K562 (cell line): ENCODE measurements at regions not wholly inside any gene's neighbourhood (a gene's known extent, or its start where the extent isn't known, plus 50 kb on each side); places are given as distances from the start of the nearest gene placed in this dataset.

Experiments used
- ATAC-seq: fragments of 200-7000 bp; cut with Tn5 transposase; 3 replicates; pipeline ENCODE4 v1.9.1; 2020; ENCODE audit warnings: moderate library complexity
- BruUV-seq: library from RNA; stranded (reverse); fragments of 400-500 nt; replicated peaks from 2 replicates; lab custom pipeline; 2021; lab: Mats Ljungman, UMichigan
- CTCF ChIA-PET: fragments of 300-600 bp; formaldehyde crosslinking; extraction: SDS; loops from one replicate; lab custom pipeline; 2021; ENCODE audit warnings: low intra/inter-chr PET ratio; lab: Yijun Ruan, JAX
- POLR2A ChIA-PET: fragments of 300-600, 350-650 bp; sonication (Branson Sonifier 250); formaldehyde crosslinking; extraction: SDS; loops from one replicate; lab custom pipeline; 2021; ENCODE audit warnings: antibody characterized with exemption, inconsistent platforms; lab: Yijun Ruan, JAX
- DNase-seq, 4 experiments: peaks; one replicate each; pipeline versions ENCODE4 v3.0.0 to v3.0.0-alpha.2; 2011 to 2018; ENCODE audit warnings: low spot score in 3 of 4, mixed read lengths in 3 of 4; ENCODE audit errors: extremely low read depth in 1 of 4
- FAIRE-seq: peaks from 2 replicates; lab custom pipeline; 2011; peaks lifted over from hg19 to GRCh38; lab: Jason Lieb, UNC
- H2AFZ ChIP-seq: 2 replicates; pipeline ENCODE4 v1.6.0; 2011; ENCODE audit warnings: low read depth, low read length, control low read depth, inconsistent platforms
- H3K27ac ChIP-seq: fragments of 200-600 bp; 3 replicates; pipeline ENCODE4 v1.8.0; 2011; ENCODE audit warnings: low read depth, mild to moderate bottlenecking, control low read depth, inconsistent platforms, low read length, moderate library complexity, mixed read lengths; ENCODE audit errors: extremely low read depth
- H3K27me3 ChIP-seq, 2 experiments: fragments of 300-600 bp in 1 of 2; 2 replicates in 1 of 2; 3 replicates in 1 of 2; pipeline versions ENCODE4 v1.6.0 to v1.8.0; 2011; ENCODE audit warnings: inconsistent platforms in 2 of 2, low read length in 2 of 2, mild to moderate bottlenecking in 1 of 2, mixed read lengths in 1 of 2, moderate library complexity in 1 of 2; ENCODE audit not compliant: control insufficient read depth in 2 of 2, insufficient read depth in 2 of 2
- H3K36me3 ChIP-seq: fragments of 300-600 bp; 3 replicates; pipeline ENCODE4 v1.8.0; 2011; ENCODE audit warnings: mild to moderate bottlenecking, low read length, inconsistent platforms; ENCODE audit not compliant: control insufficient read depth, insufficient read depth
- H3K4me1 ChIP-seq, 2 experiments: fragments of 200-600 bp in 1 of 2; replicated peaks in 1 of 2; 2 replicates in 1 of 2; 3 replicates in 1 of 2; pipeline versions ENCODE4 v1.5.1 to v1.8.0; 2011; ENCODE audit warnings: inconsistent platforms in 2 of 2, low read length in 2 of 2, mild to moderate bottlenecking in 1 of 2, mixed read lengths in 1 of 2, moderate library complexity in 1 of 2; ENCODE audit not compliant: control insufficient read depth in 2 of 2, insufficient read depth in 2 of 2
- H3K4me2 ChIP-seq: 2 replicates; pipeline ENCODE4 v1.6.1; 2011; ENCODE audit warnings: low read length, control low read depth, inconsistent platforms, mixed read lengths; ENCODE audit not compliant: insufficient read depth
- H3K4me3 ChIP-seq: fragments of 200-600 bp; sonication (generic), shearing (Covaris generic); 2 replicates; pipeline ENCODE4 v1.5.1; 2016; ENCODE audit warnings: control low read depth, inconsistent platforms
- H3K79me2 ChIP-seq: fragments of 200-600 bp; 3 replicates; pipeline ENCODE4 v1.8.0; 2011; ENCODE audit warnings: low read length, inconsistent platforms; ENCODE audit not compliant: control insufficient read depth, insufficient read depth
- H3K9ac ChIP-seq, 2 experiments: 2 replicates each; pipeline versions ENCODE4 v1.6.0 to v1.6.1; 2011; ENCODE audit warnings: low read depth in 2 of 2, low read length in 2 of 2, control low read depth in 1 of 2, inconsistent platforms in 1 of 2, mild to moderate bottlenecking in 1 of 2, mixed read lengths in 1 of 2; ENCODE audit not compliant: insufficient read depth in 1 of 2
- H3K9me1 ChIP-seq: one replicate; pipeline ENCODE4 v1.6.0; 2011; ENCODE audit warnings: inconsistent platforms, mild to moderate bottlenecking, low read length, moderate library complexity; ENCODE audit not compliant: control insufficient read depth, insufficient read depth
- H3K9me3 ChIP-seq: replicated peaks from 2 replicates; pipeline ENCODE4 v1.5.1; 2011; ENCODE audit warnings: low read depth, low read length, inconsistent platforms; ENCODE audit not compliant: control insufficient read depth, insufficient read depth
- H4K20me1 ChIP-seq: replicated peaks from 2 replicates; pipeline ENCODE4 v1.6.1; 2011; ENCODE audit warnings: low read length, inconsistent platforms, mixed read lengths; ENCODE audit not compliant: control insufficient read depth, insufficient read depth
- AFF1 ChIP-seq, 2 experiments: fragments of 450-650 bp; IDR thresholded peaks; 2 replicates each; pipeline ENCODE4 v1.6.1; 2018; ENCODE audit warnings: mild to moderate bottlenecking in 2 of 2, low read depth in 1 of 2; ENCODE audit not compliant: partially characterized antibody in 2 of 2
- HCFC1 ChIP-seq: IDR thresholded peaks from 2 replicates; pipeline ENCODE4 v1.6.1; 2012; ENCODE audit warnings: low read depth, low read length, improper control_type of control experiment
- SMARCA5 ChIP-seq: fragments of 450-650 bp; IDR thresholded peaks from 2 replicates; pipeline ENCODE4 v1.6.1; 2016
- TEAD4 ChIP-seq, 2 experiments: sonication (generic) in 1 of 2; formaldehyde crosslinking in 1 of 2; IDR thresholded peaks; 2 replicates each; pipeline versions ENCODE4 v1.6.1 to v1.8.0; 2012 to 2022; ENCODE audit warnings: borderline replicate concordance in 1 of 2, inconsistent platforms in 1 of 2, low read length in 1 of 2, mild to moderate bottlenecking in 1 of 2, missing genetic modification reagents in 1 of 2
- THRAP3 ChIP-seq: fragments of 450-650 bp; IDR thresholded peaks from 2 replicates; pipeline ENCODE4 v1.6.1; 2016; ENCODE audit warnings: mild to moderate bottlenecking, inconsistent platforms, borderline replicate concordance
- ZBED1 ChIP-seq: IDR thresholded peaks from 2 replicates; pipeline ENCODE4 v1.6.1; 2014
- ZBTB2 ChIP-seq: fragments of 450-650 bp; IDR thresholded peaks from 2 replicates; pipeline ENCODE4 v1.6.1; 2016; ENCODE audit warnings: antibody characterized with exemption
- ZBTB9 ChIP-seq: fragments of 450-650 bp; formaldehyde crosslinking; IDR thresholded peaks from 2 replicates; pipeline ENCODE4 v1.4.0; 2020; ENCODE audit warnings: mild to moderate bottlenecking, moderate library complexity
- ZNF197 ChIP-seq: fragments of 200-800 bp; sonication (Bioruptor generic); IDR thresholded peaks from 2 replicates; pipeline ENCODE4 v1.6.1; 2016; ENCODE audit warnings: low read depth, missing genetic modification characterization, missing compliant biosample characterization
- ZNF511 ChIP-seq: sonication (generic); formaldehyde crosslinking; IDR thresholded peaks from 2 replicates; pipeline ENCODE4 v1.8.0; 2022; ENCODE audit warnings: mild to moderate bottlenecking, missing genetic modification reagents
- ZNF512 ChIP-seq: IDR thresholded peaks from 2 replicates; pipeline ENCODE4 v1.6.1; 2016; ENCODE audit warnings: missing genetic modification characterization, missing compliant biosample characterization
- ZNF696 ChIP-seq: fragments of 250-450 bp; sonication (Bioruptor Pico); conservative IDR thresholded peaks from 2 replicates; pipeline ENCODE4 v1.4.0; 2020; ENCODE audit warnings: mild to moderate bottlenecking, moderate library complexity
- ZNF717 ChIP-seq: fragments of 250-450 bp; sonication (Bioruptor Pico); IDR thresholded peaks from 2 replicates; pipeline ENCODE4 v1.5.0; 2021
- WGBS: fragments of 100-300 bp; shearing (Covaris generic); methylation state at CpG from one replicate; pipeline ENCODE4 v1.1.6; 2016; ENCODE audit warnings: low coverage, mixed read lengths; ENCODE audit not compliant: insufficient coverage; ENCODE audit errors: missing lambda C conversion rate; 5-methylcytosine and 5-hydroxymethylcytosine counted together
- in situ Hi-C: fragments of 300-500 bp; cut with MboI; formaldehyde crosslinking; loops from 4 replicates; pipeline ENCODE4 v1.15.0; 2018; ENCODE audit warnings: inconsistent platforms, mixed read lengths
- intact Hi-C: fragments of 100-400 bp; cut with micrococcal nuclease; formaldehyde crosslinking; loops from 2 replicates; pipeline ENCODE4 v1.14.2; 2022

- TF ChIP-seq ZBTB2 (no peak), ZNF696 (CRISPR knock-in tag) (no peak), ZNF511 (CRISPR knock-in tag) (no peak), AFF1 (IDR thresholded peaks at IDR 0.05; ENCODE audit: low read depth in 1 of 2, partially characterized antibody in 2 of 2) (no peak)
Measured at GRCh38 chrX:27354021-27354420, 109.1 kb downstream of the PPP4R3C start (continued).

- Histone ChIP-seq H3K4me3 (no peak overlapping the region), H3K9me3 (no peaks in the 10 kb centered on the region), H3K27ac (no peak overlapping the region), H3K9ac (no peak overlapping the region), H3K79me2 (no peaks in the 10 kb centered on the region), H4K20me1 (no peaks in the 10 kb centered on the region), H3K4me2 (no peak overlapping the region), H3K4me1 (no peaks in the 10 kb centered on the region), H3K27me3 (no peaks in the 10 kb centered on the region), H2AFZ (no peak overlapping the region), H3K36me3 (no peaks in the 10 kb centered on the region), H3K9me1 (no peaks in the 10 kb centered on the region)
- no TSS peak for BruUV-seq
- WGBS, result 0% methylated on average over 6 of the region's 6 CpGs
- in situ Hi-C loops (no loop called here), intact Hi-C loops (no loop called here)
- DNase-seq (no peak), ATAC-seq (no peak), FAIRE-seq (no peak)
- POLR2A ChIA-PET, result no interaction called here
- CTCF ChIA-PET, result no interaction called here
- no peak for TF ChIP-seq ZBTB9
- no peak for TF ChIP-seq ZNF197 (CRISPR knock-in tag)
- TF ChIP-seq ZBED1, result no peak
- TF ChIP-seq TEAD4 (IDR thresholded peaks at IDR 0.05; ENCODE audit: low read length), result no peak
- TF ChIP-seq TEAD4 (CRISPR knock-in tag; IDR thresholded peaks at IDR 0.05; ENCODE audit: borderline replicate concordance), result no peak
- TF ChIP-seq ZNF512 (tag), result no peak
- TF ChIP-seq ZNF717 (CRISPR knock-in tag), result no peak
- TF ChIP-seq THRAP3, result no peak
- TF ChIP-seq HCFC1, result no peak
- no peak for TF ChIP-seq SMARCA5
Measured at GRCh38 chrX:27350476-27350875, 112.7 kb downstream of the PPP4R3C start.
